ENCODE measurements at regions not wholly inside any gene's neighbourhood (a gene's known extent, or its start where the extent isn't known, plus 50 kb on each side); places are given as distances from the start of the nearest gene placed in this dataset.

GRCh38 chr6:140821196-140821595 is 1311.5 kb upstream of the GJE1 start:
- TF ChIP-seq CTCF (IDR thresholded peaks at IDR 0.05; ENCODE audit: poor library complexity, severe bottlenecking): no peak
- no peak for TF ChIP-seq POLR2AphosphoS5 (IDR thresholded peaks at IDR 0.05)
- no peak for TF ChIP-seq SMC3 (conservative IDR thresholded peaks at IDR 0.05; ENCODE audit: poor library complexity)
- TF ChIP-seq RAD21 (conservative IDR thresholded peaks at IDR 0.05): no peak
- no peak for TF ChIP-seq EP300 (conservative IDR thresholded peaks at IDR 0.05; ENCODE audit: poor library complexity, severe bottlenecking)
- no peak for TF ChIP-seq TAF1 (IDR thresholded peaks at IDR 0.05; ENCODE audit: low read depth)
- TF ChIP-seq EZH2 (IDR thresholded peaks at IDR 0.05; ENCODE audit: borderline replicate concordance, insufficient read depth, low read length, poor library complexity, severe bottlenecking): no peak

Measured in neural cell (in vitro differentiated cells).